HG03095 (cell line): ENCODE measurements at regions not wholly inside any gene's neighbourhood (a gene's known extent, or its start where the extent isn't known, plus 50 kb on each side); places are given as distances from the start of the nearest gene placed in this dataset.
"Not testable (repeated sequence)": the region's sequence is repeated elsewhere in the genome, so short reads cannot be mapped to it uniquely, and the experiment has no call there.

Source experiments
- ATAC-seq: cut with Tn5 transposase; IDR thresholded peaks from one replicate; pipeline ENCODE4 v1.9.1; 2021; ENCODE audit warnings: moderate library complexity; ENCODE audit not compliant: unreplicated experiment

GRCh38 chrX:42157923-42158322 lies 234.6 kb upstream of the CASK start:
- ATAC-seq: not testable (repeated sequence)

DNA sequence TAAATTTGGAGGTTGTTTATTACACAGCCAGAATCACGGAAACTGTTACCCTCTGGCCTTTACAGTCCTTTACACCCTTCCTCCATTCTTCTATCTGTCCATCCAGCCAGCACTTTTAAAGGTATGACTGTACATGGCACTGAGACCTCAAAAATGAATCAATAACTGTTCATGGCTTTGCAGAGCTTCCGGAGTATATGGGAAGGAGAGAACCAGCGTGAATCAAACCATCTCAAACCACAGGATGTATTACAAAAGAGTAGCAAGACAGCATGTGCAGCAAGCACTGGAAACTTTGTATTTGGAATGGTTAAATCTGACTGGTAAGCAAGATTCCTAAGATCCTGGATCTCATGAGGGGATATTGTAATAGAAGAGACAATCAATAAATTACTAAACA lies 228.5 kb upstream of the CASK start:
- no peak for ATAC-seq

DNA sequence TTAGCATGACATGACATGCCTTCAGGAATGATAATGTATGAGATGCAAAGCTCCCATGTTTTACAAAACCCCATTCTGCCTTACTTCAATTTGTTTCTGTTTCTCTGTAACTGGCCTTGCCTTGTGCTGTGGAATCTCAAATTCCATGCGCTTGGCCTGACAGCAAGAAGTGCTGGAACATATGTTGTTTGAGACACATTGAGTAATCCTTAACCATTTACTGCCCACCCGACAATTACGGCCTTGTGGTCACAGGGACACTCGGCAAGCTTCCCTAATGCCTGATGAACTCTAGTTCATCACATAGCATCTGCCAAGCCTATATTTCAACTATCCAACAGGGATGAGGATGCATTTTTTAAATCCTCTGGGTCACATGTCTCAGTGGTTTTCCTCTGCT lies 226.4 kb upstream of the CASK start:
- ATAC-seq: no peak

- no peak for ATAC-seq
These were observed 225.9 kb upstream of the CASK start for GRCh38 chrX:42149281-42149680.

GRCh38 chrX:42143866-42144592 lies 220.7 kb upstream of the CASK start:
- ATAC-seq: no peak

- ATAC-seq: no peak
These were observed 217.0 kb upstream of the CASK start for GRCh38 chrX:42140320-42140719.

- no peak for ATAC-seq
These were observed 212.4 kb upstream of the CASK start for GRCh38 chrX:42135583-42136228.

DNA sequence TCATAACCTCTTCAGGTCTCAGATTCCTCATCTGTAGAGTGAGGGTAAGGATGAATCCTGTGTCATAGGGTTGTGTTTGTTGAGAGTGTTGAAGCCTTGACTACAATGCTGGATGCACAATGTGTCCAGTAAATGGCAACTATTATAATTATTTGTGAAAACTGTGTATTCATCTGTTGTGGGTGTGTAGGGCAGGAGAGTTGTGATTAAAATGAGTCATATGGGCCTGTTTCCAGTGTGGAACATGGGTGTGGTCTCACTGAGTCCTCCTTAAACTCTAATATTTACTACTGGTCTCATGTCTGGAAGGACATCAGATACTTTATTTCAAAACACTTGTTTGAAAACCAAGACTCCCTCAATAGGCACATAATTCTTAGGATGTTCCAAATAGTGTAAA lies 208.5 kb upstream of the CASK start:
- ATAC-seq: no peak

GRCh38 chrX:42129022-42129940 lies 205.9 kb upstream of the CASK start:
- ATAC-seq: no peak

DNA sequence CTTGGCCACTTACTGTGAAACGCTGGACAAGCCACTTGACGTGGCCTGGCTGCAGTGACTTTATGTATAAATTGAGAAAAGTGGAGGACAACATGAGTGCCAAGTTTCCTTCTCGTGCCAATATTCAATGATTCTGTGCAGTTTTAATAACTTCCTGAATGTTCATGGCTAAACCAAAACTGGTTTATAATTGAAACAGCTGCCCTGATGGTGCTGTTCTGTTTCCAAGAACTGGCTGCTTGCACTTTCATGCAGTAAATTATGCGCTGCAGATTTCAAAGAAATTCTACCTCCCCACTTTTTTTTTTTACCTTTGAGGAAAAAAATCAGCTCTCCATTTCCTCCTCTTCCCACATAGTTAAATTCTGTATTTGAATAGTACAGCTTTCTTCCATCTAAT lies 205.2 kb upstream of the CASK start:
- ATAC-seq: no peak

GRCh38 chrX:42128020-42128419 lies 204.7 kb upstream of the CASK start:
- peak; percentile 66 for ATAC-seq

GRCh38 chrX:42127563-42127962 lies 204.2 kb upstream of the CASK start:
- no peak for ATAC-seq

DNA sequence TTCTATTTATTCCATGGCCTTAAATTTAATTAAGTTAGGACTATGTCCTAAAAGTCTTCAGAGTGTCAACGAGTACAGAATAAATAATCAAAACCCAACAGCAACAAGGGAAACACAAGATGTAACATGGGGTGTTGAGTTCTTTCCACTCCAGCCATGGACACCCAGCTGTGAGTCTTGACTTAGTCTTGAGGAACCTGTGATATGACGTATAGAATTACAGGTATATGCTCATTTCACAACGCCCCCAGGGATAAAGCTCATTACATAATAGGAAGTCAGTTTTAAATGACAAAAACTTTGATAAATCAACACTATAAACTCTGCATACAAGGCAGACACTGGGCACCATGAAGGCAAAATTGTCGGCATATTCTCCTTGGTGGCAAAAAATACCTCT lies 200.0 kb upstream of the CASK start:
- ATAC-seq: no peak

DNA sequence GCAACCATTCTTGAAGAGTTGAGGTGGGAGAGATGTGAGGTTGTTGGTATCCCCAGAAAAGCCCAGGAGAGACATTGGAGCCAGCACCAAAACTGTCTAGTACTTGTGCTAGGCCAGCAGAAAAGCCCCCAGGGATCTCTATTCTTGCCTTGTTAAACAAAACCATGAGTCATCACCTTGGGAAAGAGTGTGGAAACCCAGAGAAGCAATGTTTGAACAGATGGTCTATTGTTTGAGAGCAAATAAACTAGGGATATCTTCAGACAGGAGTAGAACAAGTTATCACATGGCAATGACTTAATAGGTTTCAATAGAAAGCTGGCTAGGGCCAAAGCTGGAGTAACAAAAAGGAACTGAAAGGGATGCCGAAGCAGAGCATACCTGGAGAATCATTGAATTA lies 195.7 kb upstream of the CASK start:
- ATAC-seq: no peak

- peak; percentile 82 for ATAC-seq
These were observed 194.0 kb upstream of the CASK start for GRCh38 chrX:42117318-42117717.

DNA sequence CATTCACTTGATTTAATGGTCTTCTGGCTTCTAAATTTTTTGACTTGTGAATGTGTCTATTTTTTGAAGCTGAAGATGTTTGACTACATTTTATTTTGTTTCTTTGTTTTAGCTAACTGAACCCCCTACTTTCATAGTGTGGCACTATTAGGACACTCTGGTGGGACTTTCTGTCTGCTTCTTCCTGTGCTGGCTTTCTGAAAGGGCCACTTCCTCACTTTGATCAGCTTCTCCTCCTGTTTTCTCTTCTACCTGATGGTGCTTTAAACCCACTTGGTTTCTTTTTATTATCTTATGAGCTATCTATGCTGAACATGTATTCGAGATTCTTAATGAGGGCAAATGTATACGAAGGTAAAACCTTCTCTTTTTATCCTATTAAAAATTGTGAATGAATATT lies 186.1 kb upstream of the CASK start:
- ATAC-seq: no peak

- ATAC-seq: no peak
These were observed 184.4 kb upstream of the CASK start for GRCh38 chrX:42107495-42108488.

DNA sequence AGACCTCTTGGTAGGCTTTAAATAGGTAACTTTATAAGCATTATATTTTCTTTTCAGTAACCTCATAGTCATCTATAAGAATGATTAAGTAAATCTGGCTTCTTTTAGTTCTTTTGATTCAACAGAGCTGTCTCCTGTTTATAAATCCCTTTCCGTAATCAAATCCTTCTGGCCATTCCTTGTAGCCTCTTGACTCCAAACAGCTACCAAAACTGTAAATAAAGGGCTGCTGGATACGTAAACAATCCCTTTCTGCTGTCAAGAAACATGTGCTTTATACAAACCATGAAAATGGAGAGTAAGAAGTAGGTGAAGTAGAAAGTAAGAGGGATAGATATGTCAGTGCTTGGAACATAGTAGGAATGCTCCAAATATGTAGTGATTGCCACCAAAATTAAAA lies 183.2 kb upstream of the CASK start:
- ATAC-seq: no peak

DNA sequence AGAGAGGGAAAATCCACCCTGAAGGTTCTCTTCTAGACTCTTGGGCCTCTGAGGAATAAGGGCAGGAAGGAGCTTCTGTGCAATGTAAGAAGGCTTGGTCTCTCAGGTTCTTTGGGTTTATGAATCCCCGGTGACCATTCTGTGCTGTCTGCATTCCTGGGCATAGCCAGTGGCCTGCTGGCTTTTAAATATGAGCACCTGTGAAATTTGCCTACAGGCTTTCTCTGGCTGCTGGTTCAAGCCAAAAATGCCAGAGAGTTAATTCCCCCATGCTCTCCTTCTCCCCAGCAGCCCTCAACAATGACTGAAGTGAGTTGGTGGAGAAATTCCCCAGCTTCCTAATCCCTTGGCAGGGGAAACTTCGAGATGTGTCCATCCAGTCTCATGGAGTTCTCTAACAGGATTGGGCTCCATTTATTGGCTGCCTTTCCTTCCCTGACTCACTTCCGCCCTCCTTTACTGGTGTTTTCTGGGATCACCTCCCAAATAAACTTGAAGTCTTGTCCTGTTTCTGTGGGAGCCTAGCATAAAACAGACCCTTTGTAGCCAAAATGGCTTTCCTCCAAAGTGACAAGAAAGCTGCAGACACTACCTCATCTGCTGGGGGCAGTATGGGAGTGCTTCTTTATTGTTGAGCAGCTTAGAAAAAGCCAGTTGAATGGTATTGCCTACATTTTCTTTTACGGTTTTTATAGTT lies 179.4 kb upstream of the CASK start:
- no peak for ATAC-seq

DNA sequence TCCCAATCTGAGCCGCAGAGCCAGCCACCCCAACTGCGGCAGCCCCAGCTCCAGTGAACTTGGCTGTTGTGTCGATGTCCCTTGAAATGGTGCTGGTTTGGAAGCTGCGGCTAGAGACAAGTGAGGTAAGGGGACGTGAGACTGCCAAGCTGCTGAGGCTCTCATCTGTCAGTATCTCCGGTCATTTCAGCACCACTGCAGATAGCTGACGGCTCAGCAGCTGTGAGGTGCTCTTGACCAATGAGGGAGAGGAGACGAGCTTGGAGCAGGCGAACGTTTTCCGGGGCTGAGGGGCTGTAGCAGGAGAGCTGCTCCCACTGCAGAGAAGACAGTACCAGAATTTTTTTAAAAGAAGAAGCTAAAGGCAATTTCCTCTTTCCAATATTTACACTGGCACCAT lies 175.5 kb upstream of the CASK start:
- no peak for ATAC-seq
